ENCODE measurements at regions not wholly inside any gene's neighbourhood (a gene's known extent, or its start where the extent isn't known, plus 50 kb on each side); places are given as distances from the start of the nearest gene placed in this dataset.

DNA sequence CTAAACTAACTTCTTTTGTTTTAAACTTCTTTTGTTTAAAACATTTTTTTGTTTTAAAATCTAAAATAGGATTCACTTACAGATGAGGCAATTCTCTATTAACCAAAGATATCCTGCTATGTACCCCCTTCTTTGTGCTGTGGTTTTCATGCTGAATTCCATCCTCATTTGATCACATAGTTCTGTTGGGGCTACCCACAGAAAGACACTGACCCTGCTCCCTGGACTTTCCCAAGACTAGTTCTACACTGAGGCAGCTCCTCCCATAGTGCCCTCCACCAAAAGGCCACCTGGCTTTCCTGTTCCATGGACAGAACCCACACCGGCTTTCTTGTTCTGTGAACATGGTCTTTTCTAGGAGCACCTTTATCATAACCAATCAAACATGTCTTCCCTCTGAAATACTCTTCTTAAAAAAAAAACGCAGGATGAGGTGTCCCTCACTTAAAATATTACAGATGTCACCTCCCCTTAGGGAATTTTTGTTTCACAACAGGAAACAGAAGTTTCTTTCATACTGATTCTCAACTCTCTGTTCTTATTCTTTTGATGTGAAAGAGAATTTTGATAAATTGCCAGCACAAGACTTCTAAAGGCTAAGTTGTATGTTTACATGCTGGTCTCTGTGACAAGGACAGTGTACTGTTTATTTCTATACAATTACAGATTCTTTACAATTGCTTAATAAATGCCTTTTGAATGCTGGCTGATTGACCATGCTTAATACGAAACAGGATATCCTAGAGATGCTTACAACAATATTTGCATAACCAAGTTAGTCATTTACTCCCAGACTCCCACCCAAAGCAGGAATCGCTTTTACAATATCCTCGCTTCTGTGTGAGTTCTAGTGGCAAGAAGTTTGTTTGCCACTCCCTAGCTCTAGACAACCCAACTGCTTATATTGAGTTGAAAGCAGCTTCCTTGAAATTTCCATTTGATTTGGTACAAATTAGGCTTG lies 300.4 kb downstream of the DTWD2 start:
- no peak for DNase-seq

DNA sequence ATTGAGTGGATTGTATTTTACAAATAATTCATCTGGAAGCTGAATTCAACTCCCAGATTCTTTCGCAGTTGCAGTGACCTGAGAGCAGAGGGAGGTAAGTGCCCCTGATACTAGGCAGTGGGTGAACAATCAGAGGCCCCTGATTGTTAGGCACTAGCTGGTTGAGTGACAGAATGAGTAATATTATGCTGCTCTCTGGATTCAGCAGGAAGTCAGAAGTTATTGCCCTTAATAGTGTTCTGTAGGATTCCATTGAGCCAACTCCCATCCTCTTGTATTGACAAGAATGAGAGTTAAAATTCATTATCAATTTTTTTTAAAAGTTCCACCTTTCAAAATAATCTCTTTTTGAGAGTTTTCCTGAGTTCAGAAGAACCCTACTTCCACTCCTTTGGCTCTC lies 301.2 kb downstream of the DTWD2 start:
- no peak for DNase-seq

DNA sequence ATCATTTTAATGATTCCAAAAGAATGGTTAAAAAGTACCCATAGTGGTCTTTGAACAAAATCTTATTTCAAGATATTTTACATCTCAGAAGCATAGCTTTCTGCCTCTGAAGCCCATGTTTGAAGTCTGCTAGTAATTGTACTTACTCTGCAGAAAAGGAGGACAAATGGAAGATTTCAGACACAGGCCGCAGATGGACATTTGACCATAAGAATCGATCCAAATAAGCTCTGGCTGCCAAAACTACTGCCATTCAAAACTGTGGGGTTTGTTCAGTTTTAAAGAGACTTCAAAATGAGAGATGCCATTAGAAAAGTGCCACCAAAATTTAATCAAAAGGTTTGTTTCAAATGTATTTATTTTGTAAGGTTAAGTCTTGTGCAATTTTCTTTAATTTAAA lies 306.7 kb downstream of the DTWD2 start:
- no peak for DNase-seq

DNA sequence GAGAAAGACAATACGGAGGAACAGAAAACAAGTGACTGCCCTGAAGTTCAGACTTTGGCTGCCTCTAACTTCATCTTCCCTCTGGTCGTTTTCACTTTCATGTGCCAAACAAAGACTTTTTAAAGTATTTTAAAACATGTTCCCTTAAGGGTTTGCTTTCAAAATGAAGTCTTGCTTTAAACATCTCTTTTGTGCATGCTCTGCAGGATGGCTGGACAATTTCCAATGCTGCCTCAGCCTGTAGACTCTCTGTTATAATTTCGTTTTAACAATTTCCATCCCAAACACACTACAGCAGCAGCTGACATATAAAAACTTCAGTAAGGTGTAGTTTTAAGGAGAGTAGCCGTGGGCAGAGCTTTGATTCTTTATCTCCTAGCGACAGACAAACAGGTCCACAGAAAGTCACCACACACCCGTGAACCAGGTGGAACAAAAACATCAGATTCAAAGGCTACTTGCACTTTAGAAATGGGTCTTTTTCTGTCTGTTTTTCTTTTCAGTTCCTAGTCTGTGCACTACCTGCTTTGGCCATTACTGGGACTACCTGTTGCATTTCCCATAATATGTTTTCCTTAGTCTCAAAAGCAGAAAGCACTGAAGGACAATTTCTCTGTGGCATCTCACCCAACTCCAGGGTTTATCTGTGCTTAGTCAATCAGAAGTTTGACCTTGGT lies 308.9 kb downstream of the DTWD2 start:
- DNase-seq, result peak; percentile 59 to 90 (median 74)

DNA sequence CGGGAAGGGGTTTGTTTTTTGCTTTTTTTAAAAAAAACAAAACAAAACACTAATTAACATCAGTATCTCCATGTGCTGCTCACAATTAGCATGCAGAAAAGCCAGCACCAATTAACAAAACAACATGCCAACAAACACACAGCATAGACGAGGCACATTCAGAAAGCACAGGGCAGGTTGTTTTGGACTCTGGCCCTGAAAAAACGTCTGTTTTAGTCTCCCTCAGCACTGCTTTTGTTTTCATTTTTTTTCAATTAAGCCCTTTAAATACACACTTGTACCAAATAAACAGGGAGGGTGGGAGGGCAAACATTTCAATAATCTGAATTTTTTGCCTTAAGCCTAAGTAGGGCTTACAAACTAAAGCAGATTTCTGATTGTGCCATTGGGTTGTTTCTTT lies 309.6 kb downstream of the DTWD2 start:
- DNase-seq, result no peak

DNA sequence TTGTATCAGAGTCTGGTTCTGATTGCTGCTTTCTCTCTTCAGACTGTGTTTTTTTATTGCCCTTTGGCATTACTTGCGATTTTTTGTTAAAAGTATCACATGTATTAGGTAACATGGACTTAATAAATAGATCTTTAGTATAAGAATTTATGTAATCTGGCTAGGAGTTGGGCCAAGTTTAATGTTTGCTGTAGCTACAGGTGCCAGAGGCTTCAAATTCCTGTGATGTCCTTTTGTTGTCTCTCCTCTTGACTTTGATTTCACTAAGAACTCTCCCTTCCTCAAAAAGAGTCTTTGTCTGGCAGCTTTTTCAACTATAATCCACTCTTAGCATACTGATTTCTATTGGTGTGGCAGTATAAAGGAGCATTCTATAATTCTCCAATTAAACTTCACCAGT lies 313.1 kb downstream of the DTWD2 start:
- DNase-seq, result peak in 1 of 3 donors; percentile 24

DNA sequence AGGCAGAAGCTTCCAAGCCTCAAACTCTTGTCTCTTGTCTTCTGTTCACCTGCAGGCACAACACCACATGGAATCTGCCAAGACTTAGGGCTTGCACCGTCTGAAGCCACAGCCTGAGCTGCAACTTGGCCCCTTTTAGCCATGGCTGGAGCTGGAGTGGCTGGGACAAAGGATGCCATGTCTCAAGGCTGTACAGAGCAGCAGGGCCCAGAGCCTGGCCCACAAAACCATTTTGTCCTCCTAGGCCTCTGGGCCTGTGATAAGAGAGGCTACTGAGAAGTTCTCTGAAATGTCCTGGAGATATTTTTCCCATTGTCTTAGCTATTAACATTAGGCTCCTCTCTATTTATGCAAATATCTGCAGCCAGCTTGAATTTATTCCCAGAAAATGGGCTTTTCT lies 330.8 kb downstream of the DTWD2 start:
- DNase-seq, result no peak

DNA sequence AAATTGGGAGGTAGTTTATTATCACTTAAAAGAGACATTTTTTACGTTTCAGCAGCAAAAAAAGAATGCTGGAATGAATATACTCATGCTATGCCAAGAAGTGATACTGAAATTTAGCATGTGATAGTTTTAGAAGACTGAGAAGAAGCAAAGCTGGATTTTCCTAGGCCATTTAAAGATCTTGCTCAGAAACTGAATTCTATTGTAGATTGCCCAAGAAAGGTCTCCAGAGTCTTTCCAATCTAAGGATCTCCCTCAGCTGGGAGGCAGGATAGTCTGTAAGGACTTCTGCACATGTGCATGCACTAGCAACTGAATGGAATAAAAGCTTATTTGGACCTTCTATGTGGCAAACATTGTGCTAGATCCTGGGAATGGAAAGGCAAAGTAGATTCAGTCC lies 334.5 kb downstream of the DTWD2 start:
- DNase-seq, result peak in 2 of 3 donors; percentile 14 to 64

DNA sequence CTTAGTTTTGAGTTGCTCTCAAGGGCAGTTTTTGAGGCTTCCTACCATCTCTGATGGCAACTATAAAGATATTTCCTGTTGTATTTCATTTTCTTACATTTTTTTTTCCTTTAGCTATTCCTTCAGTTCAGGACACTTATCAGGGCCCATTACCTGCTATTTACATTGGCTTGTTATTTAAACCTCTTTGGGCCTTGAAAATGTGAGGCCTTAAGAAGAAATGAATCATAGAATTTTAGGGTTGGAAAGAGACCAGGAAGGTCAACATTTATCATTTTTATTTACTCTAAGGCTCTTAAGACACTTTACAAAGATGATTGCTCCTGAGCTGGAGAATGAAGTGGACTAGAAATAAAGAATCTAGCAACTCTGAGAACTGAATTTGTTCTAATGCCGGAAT lies 335.2 kb downstream of the DTWD2 start:
- peak in 1 of 3 donors; percentile 10 for DNase-seq

DNA sequence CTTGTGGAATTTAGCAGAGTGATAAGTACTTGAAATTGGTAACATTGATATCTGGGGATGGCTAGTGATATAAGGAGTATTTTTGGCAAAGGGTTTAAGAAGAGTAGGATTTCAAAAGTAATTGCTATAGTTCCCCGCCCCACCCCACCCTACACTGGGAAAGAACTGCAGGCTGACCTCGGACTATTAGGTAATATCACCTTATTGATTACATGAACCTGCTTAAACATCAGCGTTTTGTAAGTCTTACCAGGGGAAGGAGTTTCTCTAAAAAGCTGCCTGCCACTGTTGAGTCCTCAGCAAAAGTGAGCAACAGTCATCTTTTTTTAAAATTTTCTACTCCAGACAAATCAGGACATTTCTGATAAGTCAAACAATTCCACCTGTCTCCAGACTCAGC lies 337.3 kb downstream of the DTWD2 start:
- no peak for DNase-seq

DNA sequence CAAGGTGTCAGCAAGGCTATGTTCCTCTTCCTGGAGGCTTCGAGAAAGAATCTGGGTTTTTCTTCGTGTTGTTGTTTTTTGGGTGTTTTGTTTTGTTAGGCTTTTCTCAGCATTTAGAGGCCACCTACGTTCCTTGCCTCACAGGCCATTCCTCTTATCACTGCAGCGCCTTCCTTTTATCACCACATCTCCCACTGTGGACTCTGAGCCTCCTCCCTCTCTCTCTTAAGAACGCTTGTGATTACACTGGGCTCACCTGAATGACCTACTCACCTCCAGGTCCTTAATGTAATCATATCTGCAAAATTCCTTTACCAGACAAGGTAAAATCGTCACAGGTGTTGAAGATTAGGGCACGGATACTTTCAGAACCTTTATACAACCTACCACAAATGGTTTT lies 340.8 kb downstream of the DTWD2 start:
- no peak for DNase-seq

DNA sequence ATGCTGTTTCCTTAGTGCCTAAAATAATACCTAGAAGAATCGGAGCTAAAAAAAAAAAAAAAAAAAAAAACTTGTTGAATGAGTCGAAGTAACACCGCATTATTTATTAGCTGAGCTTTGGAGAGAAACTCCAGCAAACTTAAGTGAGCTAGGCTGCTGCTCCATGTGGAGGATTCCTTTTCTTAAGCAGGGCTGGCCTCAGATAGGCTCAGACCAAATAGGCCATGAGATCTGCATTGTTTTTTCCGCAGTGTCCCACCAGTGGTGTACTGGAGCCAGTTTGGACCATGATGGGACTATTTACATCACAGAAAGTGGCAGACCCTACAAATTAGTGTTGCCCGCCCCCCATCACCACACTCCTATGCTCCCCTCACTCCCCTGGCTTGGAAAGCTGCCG lies 341.4 kb downstream of the DTWD2 start:
- DNase-seq, result no peak

DNA sequence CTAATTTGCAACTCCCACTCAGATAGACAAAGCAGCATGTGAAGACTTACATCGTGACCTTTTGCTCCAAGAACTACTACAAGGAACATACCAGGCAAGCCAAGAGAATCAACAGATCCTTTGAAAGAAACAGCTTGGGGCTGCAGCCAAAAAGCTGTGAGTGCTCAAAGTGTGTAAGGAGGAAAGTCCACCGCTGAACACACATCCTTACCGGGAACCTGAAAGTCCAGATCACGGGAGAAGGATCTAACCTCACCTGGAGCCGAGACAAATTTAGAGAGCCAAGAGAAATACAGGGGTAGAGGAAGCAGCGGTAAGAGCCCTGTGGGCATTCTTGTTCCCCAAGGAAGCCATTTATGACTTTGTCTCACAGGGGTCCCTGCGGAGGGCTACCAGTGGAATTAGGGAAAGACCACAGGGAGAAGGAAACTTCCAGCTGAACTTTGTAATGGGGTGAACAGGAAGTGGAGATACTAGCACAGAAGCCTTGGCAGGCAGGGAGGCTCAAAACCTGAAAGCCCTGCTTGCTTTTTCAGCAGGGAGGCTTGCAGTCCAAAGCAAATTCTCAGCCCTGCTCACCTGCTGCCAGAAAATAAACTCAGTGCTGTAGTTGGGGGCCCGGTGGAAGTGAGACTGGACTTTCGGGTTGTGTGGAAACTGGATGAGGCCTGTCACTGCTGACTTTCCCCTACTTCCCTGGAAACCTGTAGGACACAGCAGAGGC lies 350.2 kb downstream of the DTWD2 start:
- DNase-seq, result no peak

DNA sequence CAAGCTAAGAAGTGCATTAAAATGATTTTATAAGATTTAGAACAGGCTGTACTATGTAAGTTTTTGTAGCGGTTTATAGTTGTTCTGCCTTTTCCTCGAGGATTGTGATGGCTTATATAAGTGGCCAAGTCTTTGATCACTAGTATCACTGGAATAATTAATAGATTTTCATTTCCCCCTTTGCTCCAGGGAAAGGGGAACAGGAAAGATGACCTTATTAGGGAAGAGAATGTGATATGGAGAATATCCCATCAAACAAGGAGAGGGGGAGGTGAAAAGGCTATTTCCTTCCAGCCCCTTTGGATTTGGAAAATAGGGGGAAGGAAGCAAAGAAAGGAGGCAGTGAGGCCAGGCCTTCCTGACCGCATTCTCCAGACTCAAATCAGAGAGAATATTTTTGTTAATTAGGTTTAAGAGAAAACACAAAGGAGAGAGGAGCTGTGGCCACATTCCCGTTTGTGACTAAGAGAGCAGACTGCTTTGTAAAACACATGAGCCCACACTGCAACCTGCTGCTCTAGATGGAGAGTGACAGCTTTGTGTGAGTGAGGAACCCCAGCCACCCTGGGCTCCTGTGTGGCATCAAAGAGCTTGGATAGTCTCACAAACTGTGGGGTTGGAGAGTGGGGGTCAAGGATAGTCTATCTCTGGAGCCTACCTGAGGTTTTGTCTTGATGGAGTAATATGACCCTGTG lies 359.5 kb downstream of the DTWD2 start:
- DNase-seq, result peak in 1 of 3 donors; percentile 17

DNA sequence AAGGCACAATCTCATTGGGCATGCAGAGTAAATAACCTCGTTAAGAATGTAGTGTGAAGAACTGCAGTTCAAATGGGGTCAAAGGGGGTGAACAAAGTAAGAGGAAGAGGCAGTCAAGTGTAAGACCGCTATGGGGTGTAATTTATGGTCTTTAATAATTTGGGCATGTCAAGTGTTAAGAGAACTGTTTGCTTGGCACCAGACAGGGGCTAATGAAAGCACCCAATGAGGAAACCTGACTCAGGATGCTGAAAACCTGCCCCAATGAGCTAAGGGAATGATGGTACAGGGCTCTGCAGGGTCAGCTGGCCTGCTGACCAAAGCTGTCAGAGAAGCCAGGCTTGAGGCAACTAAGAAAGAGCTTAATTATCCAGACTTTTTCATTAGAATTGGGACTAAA lies 368.1 kb downstream of the DTWD2 start:
- no peak for DNase-seq

DNA sequence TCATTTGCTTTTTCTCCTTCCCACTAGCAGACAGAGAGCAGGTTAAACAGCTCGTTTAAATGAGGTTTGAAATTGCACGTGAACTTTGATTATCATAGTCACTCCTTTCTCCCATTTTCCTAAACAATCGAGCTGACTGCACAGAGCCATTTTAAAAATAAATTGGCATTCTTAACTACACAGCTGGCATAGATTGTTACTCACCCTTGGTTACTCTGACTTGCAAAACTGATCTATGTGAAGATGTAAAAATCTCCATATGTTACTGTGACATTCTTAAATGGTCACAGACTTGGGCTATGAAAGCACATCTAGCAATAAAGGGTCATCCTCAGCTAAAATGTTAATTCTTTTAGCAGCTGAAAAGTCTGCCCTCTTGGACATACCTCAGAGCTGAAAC lies 368.5 kb downstream of the DTWD2 start:
- no peak for DNase-seq

DNA sequence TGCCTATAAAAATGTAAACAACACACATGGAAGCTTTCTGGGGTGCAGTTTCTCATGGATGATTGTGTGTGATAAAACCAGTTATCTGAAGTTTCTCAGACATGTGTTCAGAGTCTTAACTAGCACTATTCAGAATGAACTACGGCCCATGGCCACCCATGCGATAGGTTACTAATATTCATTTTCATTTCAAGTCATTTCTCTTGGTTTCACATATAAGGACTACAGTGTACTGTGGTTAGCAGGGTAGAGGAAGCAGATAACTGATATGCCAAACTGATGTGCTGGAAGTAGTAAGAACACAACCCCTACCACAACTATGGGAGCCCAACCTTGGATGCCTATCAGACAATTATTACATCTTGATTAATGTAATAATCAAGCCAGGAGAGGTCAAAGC lies 372.1 kb downstream of the DTWD2 start:
- DNase-seq, result no peak

DNA sequence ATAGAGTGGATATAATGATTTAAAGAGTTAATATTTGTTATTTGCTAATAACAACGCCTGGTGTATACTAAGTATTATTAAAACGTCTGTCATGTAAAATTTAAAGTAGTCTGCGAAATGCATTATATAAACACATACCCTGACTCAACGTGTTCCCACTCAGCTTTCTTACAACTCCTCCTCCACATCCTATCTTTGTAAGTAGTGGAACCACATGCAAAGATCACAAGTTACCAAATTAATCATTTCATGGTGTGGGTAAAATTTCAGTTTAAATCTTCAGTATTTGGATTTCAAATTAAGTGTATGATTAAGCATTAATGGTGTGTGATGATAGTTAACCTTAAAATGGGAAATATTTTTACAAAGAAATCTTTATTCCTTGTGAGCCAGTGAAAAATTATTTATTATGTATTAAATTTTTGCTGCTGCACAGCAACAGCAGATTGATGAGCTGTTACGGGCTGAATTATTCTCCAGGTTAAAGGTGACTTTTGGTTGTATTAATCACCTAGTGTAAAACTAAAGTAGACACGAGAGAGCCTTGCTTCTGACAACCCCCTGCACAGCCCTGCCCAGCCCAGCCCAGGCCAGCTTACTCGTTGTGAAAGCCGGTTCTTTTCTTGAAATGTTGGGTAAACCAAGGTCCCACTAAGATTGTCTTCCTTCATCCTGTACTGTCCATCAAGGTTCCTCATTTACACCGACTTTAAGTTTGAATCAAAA lies 373.5 kb downstream of the DTWD2 start:
- no peak for DNase-seq

DNA sequence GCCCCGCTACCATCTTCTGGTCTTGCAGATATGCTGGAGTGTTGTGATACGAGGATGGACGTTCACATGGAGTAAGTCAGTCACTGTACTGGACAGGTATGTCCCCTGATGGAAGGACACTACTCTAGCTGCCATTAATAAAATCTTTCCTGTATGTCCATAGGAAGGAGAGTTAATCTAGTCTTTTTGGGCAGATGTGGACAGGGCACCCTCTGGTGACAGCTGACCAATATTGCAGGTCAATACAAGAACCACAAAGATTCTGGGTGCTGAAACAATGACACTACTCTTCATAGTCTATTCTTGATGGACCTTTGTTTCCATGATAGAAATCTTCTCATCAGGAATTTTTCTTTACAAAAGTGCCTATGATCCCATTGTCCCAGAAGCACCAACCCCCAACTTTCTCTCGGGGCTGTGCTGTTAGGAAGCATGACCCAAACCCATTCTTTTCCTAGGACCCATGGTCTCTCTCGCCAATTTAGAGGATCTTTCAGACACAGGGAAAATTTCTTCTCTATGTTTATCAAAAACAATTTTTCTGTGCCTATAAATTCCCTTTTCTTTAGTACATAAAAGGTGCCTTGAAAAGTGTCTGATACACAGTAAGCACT lies 376.9 kb downstream of the DTWD2 start:
- no peak for DNase-seq

DNA sequence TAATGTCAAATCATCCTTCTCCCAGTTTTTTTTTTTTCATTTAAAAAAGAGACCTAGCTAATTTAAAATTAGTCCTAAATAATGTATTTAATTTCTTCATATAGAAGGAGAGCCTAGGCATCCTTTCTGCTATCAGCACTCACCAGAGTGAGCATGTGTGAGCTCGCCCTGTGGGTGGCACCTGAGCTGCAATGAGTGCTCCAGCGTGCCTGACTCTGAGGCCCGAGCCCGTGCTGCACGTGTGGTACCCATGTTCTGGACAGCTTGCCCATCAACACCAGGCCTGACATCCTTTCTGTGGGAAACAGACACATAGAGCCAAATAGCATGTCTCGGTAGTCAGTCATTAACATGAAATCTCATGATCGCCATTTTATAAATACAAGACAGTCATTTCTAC lies 381.4 kb downstream of the DTWD2 start:
- no peak for DNase-seq

DNA sequence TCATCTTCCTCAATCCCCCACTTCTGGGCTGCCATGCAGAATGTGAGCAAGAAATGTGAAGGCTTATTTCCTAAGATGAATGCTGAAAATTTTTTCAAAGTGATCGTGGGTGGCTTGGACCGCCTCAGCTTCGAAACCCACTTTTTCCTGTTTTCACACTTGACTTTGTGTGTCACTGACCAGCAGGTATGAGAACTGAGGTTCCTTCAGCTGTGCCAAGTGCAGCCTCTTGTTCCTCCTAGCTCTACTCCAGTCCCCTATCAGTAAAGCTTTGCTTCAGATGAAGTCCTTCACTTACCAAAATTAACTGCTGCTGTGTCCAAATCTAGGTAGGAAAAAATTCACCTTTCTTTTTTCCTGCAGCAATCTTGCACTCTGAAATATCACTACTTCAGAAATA lies 382.6 kb downstream of the DTWD2 start:
- DNase-seq, result no peak
